ENCODE measurements at regions not wholly inside any gene's neighbourhood (a gene's known extent, or its start where the extent isn't known, plus 50 kb on each side); places are given as distances from the start of the nearest gene placed in this dataset.

DNA sequence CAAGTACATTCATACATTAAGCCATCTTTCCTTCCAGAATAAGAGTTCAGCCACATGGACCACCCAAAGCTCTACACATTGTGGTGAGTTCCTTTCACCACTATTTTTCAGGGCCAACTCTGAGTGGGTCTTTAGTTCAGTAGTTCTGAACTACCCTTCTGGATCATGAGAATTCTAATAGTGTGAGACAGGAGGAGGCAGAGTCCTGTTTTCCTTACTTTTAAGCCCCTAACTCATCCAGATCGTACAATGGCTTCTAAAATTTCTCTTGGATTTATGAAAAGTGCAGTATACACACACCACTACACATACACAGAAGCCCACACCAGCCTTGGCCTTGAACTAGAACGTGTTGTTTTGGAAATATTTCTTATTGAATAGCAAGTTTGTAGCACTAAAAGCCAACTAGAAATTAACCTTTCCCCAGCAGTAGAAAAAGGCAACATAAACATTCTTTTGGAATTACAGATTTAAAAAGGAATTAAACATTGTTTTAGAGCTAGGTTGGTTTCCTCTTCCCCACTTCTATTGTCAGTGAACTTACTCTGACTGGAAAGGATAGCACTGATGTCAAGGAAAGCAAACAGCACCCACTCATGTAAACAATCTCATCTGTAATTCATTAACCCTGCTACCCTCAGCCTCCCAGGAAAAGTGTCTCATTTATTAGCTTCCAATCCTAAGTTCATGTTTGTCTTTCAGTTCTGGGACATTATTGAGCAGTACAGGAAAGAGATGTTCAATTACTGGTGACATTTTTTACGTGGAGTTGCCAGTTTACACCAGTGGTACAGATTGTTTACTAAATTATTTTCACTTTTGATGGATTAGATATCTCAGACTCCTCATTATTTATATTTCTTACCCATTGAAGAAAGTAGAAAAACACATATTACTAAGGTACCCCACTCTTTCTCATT is 95.7 kb upstream of the AGTR1 start:
- no peak for DNase-seq (ENCODE audit: low spot score)
- in situ Hi-C loops (cut with MboI; ENCODE audit: low pct_unique_long_range_greater_than_20kb, low sequenced_read_pairs, unreplicated experiment) = no loop called here
- TF ChIP-seq, protein P1, sequence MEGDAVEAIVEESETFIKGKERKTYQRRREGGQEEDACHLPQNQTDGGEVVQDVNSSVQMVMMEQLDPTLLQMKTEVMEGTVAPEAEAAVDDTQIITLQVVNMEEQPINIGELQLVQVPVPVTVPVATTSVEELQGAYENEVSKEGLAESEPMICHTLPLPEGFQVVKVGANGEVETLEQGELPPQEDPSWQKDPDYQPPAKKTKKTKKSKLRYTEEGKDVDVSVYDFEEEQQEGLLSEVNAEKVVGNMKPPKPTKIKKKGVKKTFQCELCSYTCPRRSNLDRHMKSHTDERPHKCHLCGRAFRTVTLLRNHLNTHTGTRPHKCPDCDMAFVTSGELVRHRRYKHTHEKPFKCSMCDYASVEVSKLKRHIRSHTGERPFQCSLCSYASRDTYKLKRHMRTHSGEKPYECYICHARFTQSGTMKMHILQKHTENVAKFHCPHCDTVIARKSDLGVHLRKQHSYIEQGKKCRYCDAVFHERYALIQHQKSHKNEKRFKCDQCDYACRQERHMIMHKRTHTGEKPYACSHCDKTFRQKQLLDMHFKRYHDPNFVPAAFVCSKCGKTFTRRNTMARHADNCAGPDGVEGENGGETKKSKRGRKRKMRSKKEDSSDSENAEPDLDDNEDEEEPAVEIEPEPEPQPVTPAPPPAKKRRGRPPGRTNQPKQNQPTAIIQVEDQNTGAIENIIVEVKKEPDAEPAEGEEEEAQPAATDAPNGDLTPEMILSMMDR (IDR thresholded peaks at IDR 0.05; ENCODE audit: extremely low read depth, insufficient read depth, missing control alignments) = no peak

DNA sequence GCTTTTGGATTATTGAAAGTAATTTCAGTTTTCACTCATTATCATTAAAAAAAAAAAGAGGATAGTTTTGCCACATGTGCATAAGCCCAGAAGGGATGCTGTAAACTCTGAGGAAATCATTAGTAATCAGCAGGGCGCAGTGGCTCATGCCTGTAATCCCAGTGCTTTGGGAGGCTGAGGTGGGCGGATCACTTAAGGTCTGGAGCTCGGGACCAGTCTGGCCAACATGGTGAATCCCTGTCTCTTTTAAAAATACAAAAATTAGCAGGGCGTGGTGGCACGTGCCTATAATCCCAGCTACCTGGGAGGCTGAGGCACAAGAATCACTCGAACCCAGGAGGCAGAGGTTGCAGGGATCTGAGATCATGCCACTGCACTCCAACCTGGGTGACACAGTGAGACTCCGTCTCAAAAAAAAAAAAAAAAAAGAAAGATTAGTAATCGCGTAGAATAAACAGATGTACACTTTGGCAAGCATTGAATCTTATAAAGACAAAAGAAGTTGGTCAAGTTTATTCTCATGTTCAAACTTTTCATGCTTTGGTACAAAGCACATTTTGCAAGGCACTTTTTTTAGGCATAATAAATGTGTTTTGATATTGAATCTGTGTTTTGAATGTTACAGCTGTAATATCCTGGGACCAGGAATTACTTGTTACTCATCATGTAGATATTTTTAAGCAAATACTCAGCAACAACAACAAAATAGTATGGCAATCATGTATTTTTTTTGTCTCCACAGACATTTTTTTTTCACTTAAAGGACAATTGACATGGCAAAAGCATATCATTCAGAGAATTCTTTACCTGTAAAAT is 93.2 kb upstream of the AGTR1 start:
- TF ChIP-seq, protein P1 (IDR thresholded peaks at IDR 0.05; ENCODE audit: extremely low read depth, insufficient read depth, missing control alignments) = no peak
- no peak for DNase-seq (ENCODE audit: low spot score)
- in situ Hi-C loops (cut with MboI; ENCODE audit: low pct_unique_long_range_greater_than_20kb, low sequenced_read_pairs, unreplicated experiment) = no loop called here

DNA sequence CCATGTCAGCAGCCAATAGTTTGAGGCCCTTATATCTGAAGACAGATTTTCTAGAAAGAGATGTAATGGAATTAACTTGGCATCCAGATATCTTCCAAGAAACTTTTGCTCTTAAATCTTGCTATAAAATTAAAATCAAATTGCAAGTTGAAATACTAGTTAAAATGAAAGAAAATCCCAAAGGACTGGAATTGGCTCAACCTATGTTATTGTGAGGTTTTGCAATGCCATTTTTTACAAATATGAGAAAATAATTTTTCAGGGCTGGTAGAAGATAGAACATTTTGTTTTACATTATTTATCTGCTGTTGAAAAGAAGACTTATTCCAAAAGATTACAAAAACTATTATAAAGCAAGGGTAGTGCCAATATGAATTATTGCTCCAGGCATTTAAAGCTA is 92.2 kb upstream of the AGTR1 start:
- TF ChIP-seq, protein P1 (IDR thresholded peaks at IDR 0.05; ENCODE audit: extremely low read depth, insufficient read depth, missing control alignments) = no peak
- in situ Hi-C loops (cut with MboI; ENCODE audit: low pct_unique_long_range_greater_than_20kb, low sequenced_read_pairs, unreplicated experiment) = no loop called here
- no peak for DNase-seq (ENCODE audit: low spot score)

DNA sequence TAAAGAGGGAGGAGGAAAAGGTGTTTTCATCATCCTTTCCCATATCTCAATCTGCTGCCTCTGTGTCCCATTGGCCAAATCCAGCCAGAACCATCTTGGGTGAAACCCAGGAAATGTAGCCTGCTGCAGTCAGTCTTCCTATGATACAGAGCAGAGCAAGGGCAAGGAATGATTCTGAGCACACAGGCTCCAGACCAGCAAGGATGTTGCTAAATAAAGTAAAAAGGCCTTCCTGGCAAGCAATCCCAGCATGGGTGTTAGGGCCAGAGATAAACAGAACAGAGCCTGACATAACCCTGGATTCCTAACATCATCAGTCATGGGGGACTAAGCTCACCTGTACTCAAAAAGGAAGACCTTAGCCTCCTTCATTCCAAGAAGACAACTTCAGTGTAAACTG is 90.7 kb upstream of the AGTR1 start:
- TF ChIP-seq, protein P1 (IDR thresholded peaks at IDR 0.05; ENCODE audit: extremely low read depth, insufficient read depth, missing control alignments) = no peak
- DNase-seq (ENCODE audit: low spot score) = no peak
- in situ Hi-C loops (cut with MboI; ENCODE audit: low pct_unique_long_range_greater_than_20kb, low sequenced_read_pairs, unreplicated experiment) = no loop called here

DNA sequence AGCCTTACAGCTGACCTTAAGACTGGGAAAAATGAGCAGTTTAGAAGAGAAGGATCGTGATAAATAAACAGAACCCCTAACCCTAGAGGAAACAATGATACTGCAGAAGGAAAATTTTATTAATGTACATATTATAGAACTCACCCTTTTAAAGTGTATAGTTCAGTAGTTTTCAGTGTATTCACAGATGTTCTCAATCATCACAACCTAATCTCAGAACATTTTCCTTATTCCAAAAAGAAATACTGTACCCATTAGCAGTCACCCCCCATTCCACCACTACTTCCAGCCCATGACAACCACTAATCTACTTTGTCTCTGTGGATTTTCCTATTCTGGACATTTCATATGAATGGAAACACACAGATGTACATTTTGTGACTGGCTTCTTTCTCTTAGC is 90.2 kb upstream of the AGTR1 start:
- no peak for DNase-seq (ENCODE audit: low spot score)
- TF ChIP-seq, protein P1 (IDR thresholded peaks at IDR 0.05; ENCODE audit: extremely low read depth, insufficient read depth, missing control alignments) = no peak
- in situ Hi-C loops (cut with MboI; ENCODE audit: low pct_unique_long_range_greater_than_20kb, low sequenced_read_pairs, unreplicated experiment) = no loop called here

DNA sequence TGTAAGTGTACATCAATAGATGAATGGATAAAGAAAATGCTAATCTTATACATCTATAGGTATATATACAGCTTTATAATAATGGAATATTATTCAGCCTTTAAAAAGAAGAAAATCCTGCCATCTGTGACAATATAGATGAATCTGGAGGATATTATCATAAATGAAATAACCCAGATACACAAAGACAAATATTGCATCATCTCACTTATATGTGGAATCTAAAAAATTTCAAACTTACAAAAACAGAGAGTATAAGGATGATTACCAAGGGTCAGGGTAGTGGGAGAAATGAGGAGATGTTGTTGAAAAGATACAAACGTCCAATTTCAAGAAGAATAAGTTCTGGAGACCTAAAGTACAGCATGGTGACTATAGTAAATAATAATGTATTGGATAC is 85.4 kb upstream of the AGTR1 start:
- TF ChIP-seq, protein P1 (IDR thresholded peaks at IDR 0.05; ENCODE audit: extremely low read depth, insufficient read depth, missing control alignments) = no peak
- DNase-seq (ENCODE audit: low spot score) = no peak
- in situ Hi-C loops (cut with MboI; ENCODE audit: low pct_unique_long_range_greater_than_20kb, low sequenced_read_pairs, unreplicated experiment) = no loop called here

Measured in GM13977 (cell line).